GM23338 (cell line): ENCODE measurements at regions not wholly inside any gene's neighbourhood (a gene's known extent, or its start where the extent isn't known, plus 50 kb on each side); places are given as distances from the start of the nearest gene placed in this dataset.

Experiments
- ATAC-seq: fragments of 200-7000 bp; cut with Tn5 transposase; 3 replicates; pipeline ENCODE4 v1.9.1; 2020
- DNase-seq: peaks from one replicate; pipeline ENCODE4 v3.0.0-alpha.2; 2015; ENCODE audit warnings: low spot score
- H2AFZ ChIP-seq: fragments of 200-600 bp; sonication (generic); 2 replicates; pipeline ENCODE4 v1.8.0; 2016; ENCODE audit warnings: antibody characterized with exemption, mild to moderate bottlenecking, moderate library complexity
- H3F3A ChIP-seq: fragments of 200-600 bp; sonication (generic); replicated peaks from 2 replicates; pipeline ENCODE4 v1.8.0; 2017; ENCODE audit warnings: antibody characterized with exemption, mixed run types, low read depth
- H3K27ac ChIP-seq: fragments of 200-600 bp; sonication (generic); 2 replicates; pipeline ENCODE4 v1.6.1; 2016; ENCODE audit warnings: low read depth
- H3K27me3 ChIP-seq: fragments of 200-600 bp; sonication (generic); 2 replicates; pipeline ENCODE4 v1.8.0; 2016; ENCODE audit warnings: mild to moderate bottlenecking, mixed run types, moderate library complexity; ENCODE audit not compliant: insufficient read depth
- H3K36me3 ChIP-seq: fragments of 200-600 bp; sonication (generic); 2 replicates; pipeline ENCODE4 v1.8.0; 2016; ENCODE audit warnings: mild to moderate bottlenecking; ENCODE audit not compliant: insufficient read depth
- H3K4me1 ChIP-seq: fragments of 200-600 bp; sonication (generic); 2 replicates; pipeline ENCODE4 v1.8.0; 2016; ENCODE audit warnings: mild to moderate bottlenecking, moderate library complexity; ENCODE audit not compliant: insufficient read depth
- H3K4me2 ChIP-seq: fragments of 200-600 bp; sonication (generic); 2 replicates; pipeline ENCODE4 v1.7.1; 2017; ENCODE audit warnings: mixed run types
- H3K4me3 ChIP-seq: fragments of 200-600 bp; sonication (generic); 2 replicates; pipeline ENCODE4 v1.6.1; 2016; ENCODE audit warnings: mixed run types
- H3K79me2 ChIP-seq: fragments of 200-600 bp; sonication (generic); replicated peaks from 2 replicates; pipeline ENCODE4 v1.8.0; 2017; ENCODE audit warnings: mild to moderate bottlenecking; ENCODE audit not compliant: insufficient read depth
- H3K9me2 ChIP-seq: fragments of 200-600 bp; sonication (generic); 2 replicates; pipeline ENCODE4 v1.8.0; 2017; ENCODE audit not compliant: insufficient read depth
- H4K20me1 ChIP-seq: fragments of 200-600 bp; sonication (generic); replicated peaks from 2 replicates; pipeline ENCODE4 v1.8.0; 2017; ENCODE audit warnings: mild to moderate bottlenecking; ENCODE audit not compliant: insufficient read depth
- H3K27ac Mint-ChIP-seq: 2 replicates; pipeline ENCODE4 v1.8.0; 2020; ENCODE audit warnings: inconsistent platforms, mild to moderate bottlenecking, moderate library complexity, mixed read lengths
- H3K27me3 Mint-ChIP-seq: 3 replicates; pipeline ENCODE4 v1.8.0; 2022; ENCODE audit warnings: low read depth, mild to moderate bottlenecking, moderate library complexity, mixed read lengths, inconsistent platforms; ENCODE audit not compliant: insufficient read depth, poor library complexity
- H3K36me3 Mint-ChIP-seq: 3 replicates; pipeline ENCODE4 v1.8.0; 2021; ENCODE audit warnings: low read depth, mild to moderate bottlenecking, inconsistent platforms, moderate library complexity, mixed read lengths
- H3K4me1 Mint-ChIP-seq: 3 replicates; pipeline ENCODE4 v1.8.0; 2020; ENCODE audit warnings: mild to moderate bottlenecking, inconsistent platforms, mixed read lengths
- H3K4me3 Mint-ChIP-seq: 3 replicates; pipeline ENCODE4 v1.8.0; 2021; ENCODE audit warnings: moderate library complexity, mild to moderate bottlenecking, inconsistent platforms, mixed read lengths
- H3K9me3 Mint-ChIP-seq: 3 replicates; pipeline ENCODE4 v1.8.0; 2020; ENCODE audit warnings: moderate library complexity, mild to moderate bottlenecking, inconsistent platforms, mixed read lengths
- CREB1 ChIP-seq: fragments of 250-450 bp; sonication (Bioruptor Pico); IDR thresholded peaks from 2 replicates; pipeline ENCODE4 v1.5.0; 2020; ENCODE audit warnings: low read depth, mild to moderate bottlenecking, moderate library complexity
- CTCF ChIP-seq, 2 experiments: fragments of 200-600 bp in 1 of 2; sonication (generic) in 1 of 2; conservative IDR thresholded peaks; 2 replicates each; pipeline versions ENCODE4 v1.5.1 to v1.6.1; 2016 to 2017; ENCODE audit warnings: antibody characterized with exemption in 2 of 2, low read depth in 2 of 2, mild to moderate bottlenecking in 2 of 2, moderate library complexity in 1 of 2
- ETS1 ChIP-seq: IDR thresholded peaks from 2 replicates; pipeline ENCODE4 v1.6.1; 2016; ENCODE audit warnings: antibody characterized with exemption
- EZH2 ChIP-seq: fragments of 200-600 bp; sonication (generic); IDR thresholded peaks from one replicate; pipeline ENCODE4 v1.8.0; 2017; ENCODE audit warnings: antibody characterized with exemption, mild to moderate bottlenecking, low read depth; ENCODE audit not compliant: unreplicated experiment
- EZH2phosphoT487 ChIP-seq: fragments of 200-600 bp; sonication (generic); IDR thresholded peaks from one replicate; pipeline ENCODE4 v1.8.1; 2018; ENCODE audit warnings: antibody characterized with exemption; ENCODE audit not compliant: unreplicated experiment
- JUNB ChIP-seq: IDR thresholded peaks from one replicate; pipeline ENCODE4 v1.6.1; 2016; ENCODE audit warnings: antibody characterized with exemption; ENCODE audit not compliant: unreplicated experiment
- NANOG ChIP-seq: IDR thresholded peaks from 2 replicates; pipeline ENCODE4 v1.6.1; 2016; ENCODE audit warnings: antibody characterized with exemption, borderline replicate concordance
- POLR2AphosphoS5 ChIP-seq: IDR thresholded peaks from 2 replicates; pipeline ENCODE4 v1.6.1; 2016; ENCODE audit warnings: antibody characterized with exemption, low read depth
- REST ChIP-seq: IDR thresholded peaks from one replicate; pipeline ENCODE4 v1.6.1; 2018; ENCODE audit warnings: antibody characterized with exemption; ENCODE audit not compliant: unreplicated experiment
- STAT1 ChIP-seq: IDR thresholded peaks from one replicate; pipeline ENCODE4 v1.6.1; 2016; ENCODE audit warnings: antibody characterized with exemption; ENCODE audit not compliant: unreplicated experiment
- ZNF114 ChIP-seq: fragments of 250-450 bp; sonication (Bioruptor Pico); IDR thresholded peaks from 2 replicates; pipeline ENCODE4 v1.5.0; 2020; ENCODE audit warnings: mild to moderate bottlenecking, moderate library complexity
- ZNF331 ChIP-seq: fragments of 250-450 bp; sonication (Bioruptor Pico); IDR thresholded peaks from 2 replicates; pipeline ENCODE4 v1.5.0; 2020; ENCODE audit warnings: low read depth, mild to moderate bottlenecking, moderate library complexity
- ZNF462 ChIP-seq: fragments of 250-450 bp; sonication (Bioruptor Pico); IDR thresholded peaks from 2 replicates; pipeline ENCODE4 v1.5.0; 2020; ENCODE audit warnings: mild to moderate bottlenecking, moderate library complexity

GRCh38 chr20:50246367-50247195 lies 56.0 kb downstream of the CEBPB start:
- no peaks in the 10 kb centered on the region for H3K9me2 ChIP-seq
- Mint-ChIP-seq H3K36me3 (no peaks in the 10 kb centered on the region), H3K4me1 (no peaks in the 10 kb centered on the region; the same call in 1 of the 3 replicates), H3K27ac (no peak overlapping the region), H3K27me3 (peaks cover 11% of the 10 kb centered on the region), H3K4me3 (no peak overlapping the region), H3K9me3 (no peaks in the 10 kb centered on the region)
- H3F3A ChIP-seq, result no peaks in the 10 kb centered on the region
- no peaks in the 10 kb centered on the region for H3K27me3 ChIP-seq
- DNase-seq, result no peak
- H2AFZ ChIP-seq, result peak overlapping the region; percentile 47; the same call in 1 of the 2 replicates
- ATAC-seq, result peak; percentile 19; the same call in 1 of the 3 replicates
- no peaks in the 10 kb centered on the region for H4K20me1 ChIP-seq
- H3K4me2 ChIP-seq, result no peak overlapping the region
- no peaks in the 10 kb centered on the region for H3K36me3 ChIP-seq
- H3K27ac ChIP-seq, result no peak overlapping the region
- no peak for TF ChIP-seq POLR2AphosphoS5
- no peak for TF ChIP-seq STAT1
- TF ChIP-seq NANOG, result no peak
- TF ChIP-seq CREB1 (CRISPR knock-in tag), result no peak
- TF ChIP-seq ZNF331, result no peak
- TF ChIP-seq CTCF (conservative IDR thresholded peaks at IDR 0.05; ENCODE audit: low read depth in 2 of 2), result no peak
- no peak for TF ChIP-seq EZH2
- TF ChIP-seq ZNF114 (CRISPR knock-in tag), result no peak
- TF ChIP-seq REST, result no peak
- no peak for TF ChIP-seq ETS1
- TF ChIP-seq ZNF462 (CRISPR knock-in tag), result no peak
- TF ChIP-seq JUNB, result no peak
- no peak for TF ChIP-seq EZH2phosphoT487
- no peak overlapping the region for H3K4me3 ChIP-seq
- no peaks in the 10 kb centered on the region for H3K79me2 ChIP-seq
- H3K4me1 ChIP-seq, result no peaks in the 10 kb centered on the region
